Type B pancreatic cell (in vitro differentiated cells): ENCODE measurements at regions not wholly inside any gene's neighbourhood (a gene's known extent, or its start where the extent isn't known, plus 50 kb on each side); places are given as distances from the start of the nearest gene placed in this dataset.

ENCODE experiments used
- DNase-seq: peaks from one replicate; pipeline ENCODE4 v3.0.0; 2021; ENCODE audit warnings: mixed read lengths; ENCODE audit not compliant: unreplicated experiment; ENCODE audit errors: extremely low spot score
- H3K27ac Mint-ChIP-seq: 2 replicates; pipeline ENCODE4 v1.8.0; 2021; ENCODE audit warnings: mild to moderate bottlenecking, mixed read lengths
- H3K27me3 Mint-ChIP-seq: 2 replicates; pipeline ENCODE4 v1.8.0; 2021; ENCODE audit warnings: mixed read lengths
- H3K36me3 Mint-ChIP-seq: 2 replicates; pipeline ENCODE4 v1.8.0; 2021; ENCODE audit warnings: mixed read lengths
- H3K4me1 Mint-ChIP-seq: one replicate; pipeline ENCODE4 v1.8.0; 2021; ENCODE audit warnings: mixed read lengths; ENCODE audit not compliant: unreplicated experiment
- H3K4me3 Mint-ChIP-seq: 2 replicates; pipeline ENCODE4 v1.8.0; 2021; ENCODE audit warnings: mild to moderate bottlenecking, mixed read lengths
- H3K9me3 Mint-ChIP-seq: 2 replicates; pipeline ENCODE4 v1.8.0; 2021; ENCODE audit warnings: mixed read lengths
- CTCF ChIP-seq: fragments of 200-600 bp; sonication (generic); conservative IDR thresholded peaks from 2 replicates; pipeline ENCODE4 v1.5.0; 2021; ENCODE audit warnings: antibody characterized with exemption, mild to moderate bottlenecking

- Mint-ChIP-seq H3K36me3 (no peaks in the 10 kb centered on the region), H3K4me1 (no peaks in the 10 kb centered on the region), H3K4me3 (no peak overlapping the region), H3K9me3 (no peaks in the 10 kb centered on the region), H3K27me3 (no peaks in the 10 kb centered on the region), H3K27ac (no peak overlapping the region)
- DNase-seq, result no peak
- TF ChIP-seq CTCF, result no peak
These were observed 580.5 kb upstream of the FAT1 start for GRCh38 chr4:187304133-187304532.

DNA sequence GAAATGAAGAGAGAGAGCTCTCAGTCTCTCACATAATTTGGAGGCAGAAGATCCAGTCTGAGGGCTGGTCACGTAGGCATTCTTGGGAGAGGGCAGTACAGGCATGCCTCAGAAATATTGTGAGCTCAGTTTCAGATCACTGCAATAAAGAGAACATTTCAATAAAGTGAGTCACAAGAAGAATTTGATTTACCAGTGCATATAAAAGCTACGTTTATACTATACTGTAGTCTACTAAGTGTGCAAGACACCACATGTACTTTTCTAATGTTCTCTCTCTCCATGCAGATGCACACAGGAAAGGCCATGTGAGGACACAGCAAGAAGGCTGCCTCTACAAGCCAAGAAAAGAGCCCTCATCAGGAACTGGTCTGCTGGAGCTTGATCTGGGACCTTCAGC is 583.5 kb upstream of the FAT1 start:
- Mint-ChIP-seq H3K9me3 (no peaks in the 10 kb centered on the region), H3K4me1 (no peaks in the 10 kb centered on the region), H3K27me3 (no peaks in the 10 kb centered on the region), H3K36me3 (no peaks in the 10 kb centered on the region), H3K4me3 (no peak overlapping the region), H3K27ac (no peak overlapping the region)
- DNase-seq, result no peak
- no peak for TF ChIP-seq CTCF

GRCh38 chr4:187309456-187309855 is 585.8 kb upstream of the FAT1 start:
- Mint-ChIP-seq H3K36me3 (no peaks in the 10 kb centered on the region), H3K4me1 (no peaks in the 10 kb centered on the region), H3K27ac (no peak overlapping the region), H3K9me3 (no peaks in the 10 kb centered on the region), H3K4me3 (no peak overlapping the region), H3K27me3 (no peaks in the 10 kb centered on the region)
- DNase-seq, result no peak
- TF ChIP-seq CTCF, result no peak

DNA sequence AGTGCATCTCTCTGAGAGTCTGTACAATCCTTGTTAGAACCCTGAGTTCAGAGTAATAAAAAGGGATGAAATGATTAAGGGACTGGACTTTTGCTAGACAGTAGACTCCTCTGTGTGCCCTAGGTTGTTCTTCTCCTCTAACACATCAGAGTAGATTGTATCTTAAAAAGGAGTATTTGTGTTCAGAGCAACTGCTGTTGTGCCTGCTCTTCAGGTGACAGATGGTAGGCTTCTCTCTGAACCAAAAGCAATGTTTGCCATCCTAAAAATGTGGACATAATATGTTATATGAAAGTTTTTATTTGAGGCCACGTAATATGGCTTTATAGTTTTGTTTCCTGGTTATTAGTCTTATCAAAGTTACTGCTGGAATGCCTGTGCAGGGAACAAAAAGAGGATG is 588.6 kb upstream of the FAT1 start:
- Mint-ChIP-seq H3K4me3 (no peak overlapping the region), H3K27me3 (no peaks in the 10 kb centered on the region), H3K27ac (no peak overlapping the region), H3K9me3 (no peaks in the 10 kb centered on the region), H3K4me1 (no peaks in the 10 kb centered on the region), H3K36me3 (no peaks in the 10 kb centered on the region)
- no peak for TF ChIP-seq CTCF
- no peak for DNase-seq

GRCh38 chr4:187317799-187318198 is 594.1 kb upstream of the FAT1 start:
- no peak for DNase-seq
- H3K9me3 Mint-ChIP-seq, result peaks cover 7% of the 10 kb centered on the region
- H3K27ac Mint-ChIP-seq, result no peak overlapping the region
- TF ChIP-seq CTCF, result no peak
- no peaks in the 10 kb centered on the region for H3K4me1 Mint-ChIP-seq
- H3K27me3 Mint-ChIP-seq, result no peaks in the 10 kb centered on the region
- no peaks in the 10 kb centered on the region for H3K36me3 Mint-ChIP-seq
- H3K4me3 Mint-ChIP-seq, result no peak overlapping the region

DNA sequence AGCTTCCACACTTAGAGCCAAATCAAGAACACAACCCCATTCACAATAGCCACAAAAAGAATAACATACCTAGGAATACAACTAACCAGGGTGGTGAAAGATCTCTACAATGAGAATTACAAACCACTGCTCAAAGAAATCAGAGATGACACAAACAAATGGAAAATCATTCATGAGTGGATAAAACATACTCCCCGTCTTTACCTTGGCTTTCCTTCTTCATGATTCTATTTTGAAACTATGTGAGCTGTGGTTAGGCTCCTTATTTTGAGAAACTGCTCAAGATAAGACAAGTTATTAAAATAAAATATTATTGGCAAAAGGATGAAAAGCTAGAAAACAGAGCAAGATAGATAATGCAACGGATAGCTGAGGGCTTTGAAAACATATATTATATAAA is 598.1 kb upstream of the FAT1 start:
- no peaks in the 10 kb centered on the region for H3K36me3 Mint-ChIP-seq
- H3K27me3 Mint-ChIP-seq, result no peaks in the 10 kb centered on the region
- H3K27ac Mint-ChIP-seq, result no peak overlapping the region

More for the DNA sequence above, 598.1 kb upstream of the FAT1 start:
- TF ChIP-seq CTCF, result no peak
- no peaks in the 10 kb centered on the region for H3K4me1 Mint-ChIP-seq
- no peak overlapping the region for H3K4me3 Mint-ChIP-seq
- H3K9me3 Mint-ChIP-seq, result peaks cover 7% of the 10 kb centered on the region
- no peak for DNase-seq
